ENCODE measurements at regions not wholly inside any gene's neighbourhood (a gene's known extent, or its start where the extent isn't known, plus 50 kb on each side); places are given as distances from the start of the nearest gene placed in this dataset.

DNA sequence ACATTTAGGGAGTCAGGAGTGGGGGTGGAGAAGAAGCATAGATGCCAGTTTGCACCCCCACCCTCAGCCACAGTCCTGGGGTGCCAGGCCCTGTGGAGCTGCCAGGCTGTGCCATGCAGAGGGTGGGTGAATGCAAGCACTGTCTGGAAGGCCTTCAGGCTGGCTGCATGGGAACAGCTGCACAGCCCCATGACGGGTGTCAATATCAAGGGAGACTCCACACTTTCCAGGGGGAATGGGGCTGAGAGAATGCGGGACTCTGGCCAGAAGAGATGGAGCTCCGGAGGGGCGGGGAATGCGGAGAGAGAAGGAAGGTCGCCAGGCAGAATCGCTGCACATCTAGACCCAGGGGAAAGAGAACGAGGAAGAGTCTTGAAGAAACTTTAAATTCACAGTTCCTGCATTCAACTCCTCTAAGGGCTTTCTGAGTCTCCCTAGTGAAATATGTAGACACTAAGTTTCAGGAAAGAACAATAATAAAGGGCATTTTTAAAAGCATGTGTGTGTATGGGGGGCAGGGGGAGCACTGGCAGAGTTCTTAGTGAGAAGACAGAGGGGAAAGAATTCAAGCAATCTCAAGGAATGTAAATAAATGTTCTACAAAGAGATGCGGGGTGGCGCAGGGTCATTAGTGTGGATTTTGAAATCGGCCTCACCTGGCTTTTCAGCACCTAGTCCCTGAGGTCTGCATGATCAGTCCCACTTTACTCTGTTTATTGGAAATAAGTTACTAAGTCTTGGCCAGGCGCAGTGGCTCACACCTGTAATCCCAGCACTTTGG is 59.1 kb downstream of the BOD1 start:
- no peak for DNase-seq

DNA sequence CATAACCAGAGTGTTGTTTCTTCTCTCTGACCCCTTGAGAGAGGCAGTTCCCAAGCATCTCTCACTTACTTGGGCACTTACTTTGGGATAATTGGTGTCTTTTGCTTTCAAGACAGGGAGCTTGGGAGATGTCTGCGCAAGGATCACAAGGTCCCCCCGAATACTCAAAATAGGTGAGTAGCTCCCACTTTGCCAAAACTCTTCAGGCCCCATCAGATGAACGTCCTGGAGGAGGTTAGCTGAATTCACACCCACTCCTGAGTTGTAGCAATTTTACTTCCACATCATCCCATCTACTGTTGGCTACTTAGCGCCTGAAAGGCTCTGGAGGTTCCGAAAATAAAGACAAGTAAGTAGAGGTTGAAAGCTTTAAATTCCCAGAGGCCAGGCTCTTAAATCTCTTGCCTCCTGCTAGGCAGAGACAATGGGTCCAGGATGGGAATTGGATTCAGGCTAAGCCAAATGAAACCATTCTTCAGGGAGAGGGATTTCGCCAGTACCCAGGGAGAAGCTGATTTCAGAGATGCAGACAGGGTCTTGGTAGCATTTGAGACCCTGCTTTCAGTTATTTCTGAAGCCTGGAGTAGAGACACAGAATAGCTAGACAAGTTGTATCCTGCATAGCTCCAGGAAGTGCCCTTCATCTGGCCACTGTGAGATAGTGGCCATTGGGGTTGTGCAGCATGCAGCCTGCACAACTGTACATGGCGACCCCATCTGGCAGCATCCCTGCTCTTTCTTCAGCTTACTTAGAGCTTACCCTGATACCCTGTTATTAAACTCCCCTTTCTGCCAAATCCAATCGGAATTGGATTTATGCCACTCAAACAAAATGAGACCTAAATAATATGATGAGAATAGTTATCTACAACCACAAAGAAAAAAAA is 60.1 kb downstream of the BOD1 start:
- no peak for DNase-seq

DNA sequence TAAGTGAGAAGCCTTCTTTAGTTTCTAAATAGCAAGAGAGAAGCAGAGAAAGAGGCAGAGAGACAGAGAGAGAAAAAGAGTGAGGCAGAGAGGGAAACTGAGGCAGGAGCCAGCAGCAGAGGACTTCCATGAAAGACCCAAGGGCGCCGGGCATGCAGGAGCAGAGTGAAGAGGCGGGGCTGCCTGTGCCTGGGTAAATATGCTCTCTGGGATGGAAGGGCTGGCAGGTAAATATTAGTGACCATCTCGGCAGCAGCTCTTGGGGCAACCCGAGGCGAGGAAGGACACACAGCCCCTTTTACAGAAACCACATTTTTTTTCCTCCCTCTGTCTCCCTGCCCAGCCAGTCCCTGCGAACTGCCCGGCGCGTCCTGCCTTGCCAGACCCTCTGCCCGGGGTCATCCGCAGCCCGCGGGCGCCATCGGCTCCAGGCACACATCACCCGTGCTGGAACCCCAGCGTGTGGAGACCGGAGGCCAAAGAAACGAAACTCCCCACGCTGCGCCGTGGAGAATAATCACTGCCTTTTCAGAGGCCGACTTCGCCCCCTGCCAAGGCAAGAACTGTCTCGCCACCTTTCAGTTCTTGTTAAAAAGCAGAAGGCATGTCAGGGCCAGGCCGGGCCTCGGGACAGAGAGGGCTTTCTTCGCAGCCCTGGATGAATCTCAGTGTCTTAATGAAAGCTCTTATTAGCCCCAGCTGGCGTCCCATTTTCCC is 61.3 kb downstream of the BOD1 start:
- no peak for DNase-seq

DNA sequence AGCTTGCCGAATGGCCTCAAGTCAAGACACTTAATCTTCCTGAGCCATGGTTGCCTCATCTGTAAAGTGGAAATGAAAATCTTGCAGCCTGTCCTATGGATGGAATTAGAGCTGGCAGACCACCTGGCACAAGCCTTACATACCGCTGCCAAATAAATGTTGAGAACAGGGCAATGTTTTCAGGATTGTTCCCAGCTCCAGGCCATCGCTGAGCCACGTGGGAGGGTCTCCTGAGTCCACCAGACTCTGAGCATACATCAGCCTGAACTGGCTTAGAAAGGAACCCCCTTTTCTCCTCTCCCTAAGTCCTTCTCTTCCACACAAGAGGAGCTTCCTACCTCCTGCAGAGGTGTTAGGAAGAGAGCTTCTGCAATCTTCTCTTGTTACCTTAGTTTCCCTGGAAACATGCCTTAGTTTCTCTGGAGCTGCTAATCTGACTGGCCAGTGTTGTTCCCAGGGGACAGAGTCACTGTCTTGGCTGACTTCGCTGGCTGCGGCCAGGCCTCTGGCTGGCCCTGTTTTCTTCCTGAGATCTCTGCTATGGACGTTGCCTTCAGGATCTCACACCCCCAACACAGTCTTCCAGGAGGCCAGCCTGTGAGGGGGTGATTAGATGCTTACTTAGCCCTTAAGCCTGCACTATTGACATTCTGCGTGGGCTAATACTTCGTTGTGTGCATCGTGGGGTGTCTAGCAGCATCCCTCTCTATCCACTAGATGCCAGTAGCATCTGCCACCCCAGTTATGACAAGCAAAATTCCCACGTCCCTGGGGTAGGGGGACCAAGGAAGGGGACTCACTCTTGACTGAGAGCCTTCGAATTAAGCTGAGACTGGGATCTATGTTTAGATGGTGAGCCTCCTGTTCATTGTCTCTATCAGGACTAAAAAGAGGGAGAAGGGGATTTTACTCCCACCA is 62.2 kb downstream of the BOD1 start:
- no peak for DNase-seq

DNA sequence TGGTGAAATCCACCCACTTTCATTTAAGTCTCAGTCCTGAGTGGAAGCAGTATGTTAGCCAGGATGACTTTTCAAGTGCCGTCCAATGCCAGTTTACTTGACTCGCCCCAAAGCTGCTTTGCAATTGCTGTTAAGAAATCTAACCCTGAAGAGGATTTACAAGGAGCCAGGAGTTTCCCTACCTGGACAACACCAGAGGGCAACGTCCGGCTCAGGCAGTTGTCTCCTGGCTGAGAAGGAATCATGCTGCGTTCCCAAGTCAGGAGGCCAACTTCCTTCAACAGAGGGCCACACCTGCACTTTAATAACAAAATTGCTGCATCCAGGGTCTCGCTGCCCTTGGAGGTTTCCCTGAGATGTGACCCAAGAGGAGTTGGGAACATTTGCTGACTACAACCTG is 65.8 kb downstream of the BOD1 start:
- no peak for DNase-seq

DNA sequence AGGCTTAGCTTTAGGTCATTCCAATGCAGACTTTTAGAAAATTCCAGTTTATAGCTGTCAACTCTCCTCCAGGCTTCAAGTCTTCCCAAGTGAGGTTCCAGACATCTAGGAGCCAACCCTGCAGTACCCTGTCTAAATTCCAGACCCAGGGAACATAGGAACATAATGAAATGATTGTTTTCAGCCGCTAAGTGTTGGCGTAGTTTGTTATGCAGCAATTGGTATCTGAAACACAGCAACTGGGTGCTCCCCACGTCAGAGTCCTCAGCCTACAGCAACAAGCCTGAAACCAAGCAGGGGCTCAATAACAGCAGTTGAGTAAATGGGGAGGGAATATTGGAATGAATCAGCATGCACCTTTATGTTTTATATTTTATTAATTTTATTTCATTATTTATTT is 66.8 kb downstream of the BOD1 start:
- no peak for DNase-seq

DNA sequence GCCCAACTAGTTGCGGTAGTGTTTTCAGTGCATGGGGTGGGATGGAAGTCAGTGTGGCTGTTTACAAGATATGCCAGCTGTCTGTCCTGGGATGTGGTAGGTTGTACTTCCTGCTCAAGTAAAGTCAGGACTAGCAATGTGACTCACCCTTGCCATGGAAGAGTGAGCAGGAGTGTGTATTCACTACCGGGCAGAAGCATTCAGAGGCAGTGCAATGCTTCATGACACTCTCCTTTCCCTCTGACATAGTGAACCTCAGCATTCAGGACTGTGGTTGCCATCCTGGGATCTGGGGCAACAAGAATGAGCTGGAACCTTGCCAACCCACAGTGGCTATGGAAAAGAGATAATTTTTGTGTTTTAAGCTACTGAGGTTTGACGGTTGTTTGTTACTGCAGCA is 68.9 kb downstream of the BOD1 start:
- no peak for DNase-seq

DNA sequence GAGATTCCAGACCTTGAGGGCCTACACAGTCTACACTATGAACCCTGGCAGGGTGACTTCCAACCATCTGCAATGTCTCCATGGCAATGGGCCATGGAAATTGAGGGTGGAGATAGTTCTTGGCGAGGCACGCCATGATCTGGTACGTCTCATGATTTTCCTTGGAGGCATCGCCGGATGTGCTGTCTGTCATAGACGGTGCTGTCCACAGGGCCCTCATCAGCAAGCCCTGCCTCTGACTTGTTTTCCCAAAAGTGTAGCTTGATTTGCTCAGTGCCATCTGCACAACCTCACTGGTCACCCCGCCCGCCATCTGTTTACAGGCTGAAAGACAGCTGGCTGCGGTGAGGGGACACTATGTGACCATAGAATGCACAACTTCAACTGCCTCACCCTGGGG is 73.5 kb downstream of the BOD1 start:
- no peak for DNase-seq

DNA sequence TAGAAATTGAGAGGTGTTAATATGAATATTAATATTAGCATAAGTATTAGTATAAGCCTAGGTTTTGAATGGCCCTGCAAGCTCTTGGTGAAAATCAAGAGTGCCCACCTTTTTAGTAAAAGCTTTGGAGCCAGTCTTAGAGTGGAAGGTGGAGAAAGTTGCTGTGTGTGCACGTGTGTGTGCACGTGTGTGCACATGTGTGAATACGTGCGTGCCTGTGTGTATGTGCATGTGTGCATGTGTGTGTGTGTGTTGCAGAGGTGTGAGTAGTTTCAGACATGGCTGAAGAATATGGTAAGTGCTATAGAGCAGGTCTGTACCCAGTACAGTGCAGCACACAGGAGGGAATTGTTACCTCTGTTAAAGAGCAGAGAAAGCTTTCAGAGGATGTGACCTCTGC is 74.3 kb downstream of the BOD1 start:
- DNase-seq: no peak

DNA sequence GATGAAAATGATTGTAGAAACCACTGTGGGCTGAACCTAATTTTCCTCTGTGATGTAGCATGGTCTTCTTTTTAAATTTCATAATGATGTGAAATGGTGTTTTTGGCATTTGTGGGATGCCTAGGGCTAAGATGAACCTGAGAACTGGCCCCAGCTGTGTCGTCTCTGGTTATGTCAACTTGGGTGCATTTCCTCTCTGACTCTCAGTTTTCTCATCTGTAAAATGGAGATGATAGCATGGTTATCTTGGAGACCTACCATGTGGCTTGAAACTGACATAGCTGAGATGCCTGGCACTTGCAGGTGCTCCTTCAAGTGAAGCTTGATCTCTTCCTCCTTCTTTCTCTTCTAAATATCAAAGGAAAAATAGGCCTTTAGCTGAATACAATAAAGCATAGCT is 77.8 kb downstream of the BOD1 start:
- DNase-seq: no peak

DNA sequence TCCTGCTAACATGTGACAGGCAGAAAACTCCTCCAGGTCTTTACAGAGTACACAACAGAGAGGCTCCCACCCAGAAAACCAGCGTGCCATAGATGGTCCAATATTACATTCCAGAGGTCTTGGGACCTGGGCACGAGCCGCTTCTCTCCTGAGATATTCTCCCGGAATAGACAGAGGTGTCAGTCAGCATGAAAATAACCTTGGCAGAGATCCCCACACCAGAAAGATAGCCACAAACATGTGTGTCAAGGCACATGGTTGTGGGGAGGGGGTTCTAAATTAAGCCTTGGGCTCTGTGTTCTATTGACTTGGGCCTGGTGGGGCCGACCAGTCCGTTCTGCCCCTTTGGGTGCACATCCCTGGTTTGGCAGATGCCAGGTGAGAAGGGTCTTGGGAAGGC is 78.4 kb downstream of the BOD1 start:
- DNase-seq: no peak

DNA sequence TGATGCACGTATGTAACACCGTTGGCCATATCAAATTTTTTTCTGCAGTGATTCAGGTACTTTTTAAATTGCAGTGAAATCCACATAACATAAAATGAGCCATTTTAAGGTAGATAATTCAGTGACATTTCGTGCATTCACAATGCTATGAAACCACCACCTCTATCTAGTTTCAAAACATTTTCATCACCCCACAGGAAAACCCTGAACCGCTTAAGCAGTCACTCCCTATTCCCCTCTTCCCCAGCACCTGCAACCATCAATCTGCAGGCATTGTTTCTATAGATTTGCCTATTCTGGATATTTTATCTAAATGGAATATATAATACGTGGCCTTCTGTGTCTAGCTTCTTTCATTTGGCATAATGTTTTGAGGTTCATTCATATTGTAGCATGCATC is 79.2 kb downstream of the BOD1 start:
- DNase-seq: no peak

DNA sequence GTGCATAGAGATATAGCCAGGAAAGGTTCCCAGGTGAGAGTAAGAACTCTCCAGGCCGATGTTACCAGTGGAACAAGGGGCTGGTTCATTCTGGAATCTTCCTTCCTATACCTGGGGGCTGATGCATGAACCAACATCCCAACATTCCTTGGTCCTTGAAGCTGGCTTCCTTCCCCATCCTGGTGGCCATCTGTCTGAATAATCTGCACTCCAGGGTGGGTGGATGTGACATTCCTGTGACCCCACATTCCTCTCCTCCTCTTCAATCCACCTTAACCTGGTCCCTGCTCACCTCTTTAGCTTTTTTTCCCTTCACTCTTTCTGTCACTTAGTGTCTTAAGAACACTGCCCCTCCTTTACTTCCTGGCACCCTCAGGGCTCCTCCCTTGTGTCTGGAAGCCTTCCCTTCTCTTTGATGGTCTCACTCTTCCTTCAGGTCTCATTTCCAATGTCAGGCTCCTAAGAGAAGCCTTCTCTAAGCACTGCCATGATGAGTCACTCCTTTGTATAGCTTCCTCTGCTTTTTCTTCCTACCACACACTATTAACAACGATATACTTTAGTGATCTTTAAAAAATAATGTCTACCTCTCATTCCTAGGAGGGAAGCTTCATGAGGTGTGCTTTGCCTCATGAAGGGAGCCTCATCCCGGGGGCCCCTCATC is 80.3 kb downstream of the BOD1 start:
- DNase-seq: no peak

DNA sequence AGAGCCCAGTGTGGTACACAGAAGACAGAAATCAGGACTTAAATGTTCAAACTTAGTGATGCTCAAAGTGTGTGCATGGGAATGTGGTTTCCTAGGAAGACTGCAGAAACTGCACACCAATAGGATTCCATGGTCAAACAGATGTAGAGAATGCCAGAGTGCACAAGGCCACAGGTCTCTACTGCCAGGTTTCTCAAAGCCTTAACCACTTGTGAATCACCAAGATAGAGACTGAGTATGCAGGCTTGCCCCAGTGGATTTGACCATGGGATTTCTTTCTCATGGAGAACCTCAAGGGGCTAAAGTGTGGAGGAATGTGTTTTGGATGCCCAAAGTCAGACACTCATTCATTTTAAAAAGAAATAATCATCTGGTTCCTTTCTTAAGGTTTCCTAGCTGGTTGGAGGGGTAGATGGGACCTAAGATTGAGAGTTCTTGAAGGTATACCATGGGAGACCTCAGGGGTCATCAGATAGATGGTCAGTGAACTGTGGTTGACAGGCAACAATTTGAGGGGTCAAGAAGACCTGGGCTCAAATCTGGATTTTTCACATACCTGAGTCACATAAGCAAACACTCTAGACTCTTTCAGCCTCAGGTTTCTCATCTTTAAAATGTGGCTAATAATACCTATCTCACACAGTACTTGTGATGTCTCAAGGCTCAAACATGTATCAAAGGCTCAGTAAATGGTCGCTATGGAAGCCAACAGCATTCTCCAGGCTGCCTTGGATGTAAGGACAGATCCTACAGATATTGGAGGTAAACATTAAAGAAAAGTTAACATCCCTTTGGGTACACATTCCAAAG is 81.1 kb downstream of the BOD1 start:
- DNase-seq: no peak

DNA sequence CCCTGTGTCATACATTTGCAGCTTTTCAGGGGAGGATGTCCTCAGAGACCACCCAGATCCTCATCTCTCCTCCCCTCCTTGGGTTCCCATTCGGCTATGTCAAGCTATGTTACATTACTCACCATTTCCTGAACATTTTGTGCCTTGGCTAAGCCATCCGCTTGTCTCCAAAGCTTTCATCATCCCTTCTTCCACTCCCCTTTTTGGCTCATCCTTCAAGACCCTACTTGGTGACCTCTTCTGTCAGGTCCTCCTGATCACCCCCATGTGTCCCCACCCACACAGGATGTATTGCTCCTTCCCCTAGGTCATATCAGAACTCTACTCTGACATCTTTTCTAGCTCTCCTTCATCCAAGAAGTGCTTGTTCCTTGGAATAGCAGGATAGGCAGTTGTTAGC is 81.8 kb downstream of the BOD1 start:
- DNase-seq: no peak

DNA sequence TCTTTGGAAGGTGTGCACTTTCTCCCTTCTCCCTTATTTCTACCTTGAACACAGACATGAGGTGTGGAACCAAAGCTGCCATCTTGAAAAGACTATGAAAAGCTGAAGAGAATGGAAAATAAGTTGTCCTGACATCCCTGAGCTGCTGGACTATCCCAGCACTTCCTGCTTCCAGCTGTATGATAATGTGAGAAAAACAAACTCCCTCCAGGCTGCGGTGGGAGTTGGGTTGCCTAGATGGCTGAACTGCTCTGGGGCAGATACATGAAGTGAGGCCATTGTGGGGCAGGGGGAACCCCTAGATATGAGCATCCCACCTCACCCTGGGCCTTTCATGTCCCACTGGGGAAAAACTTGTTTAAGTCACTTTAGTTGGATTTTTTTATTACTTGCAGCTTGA is 82.4 kb downstream of the BOD1 start:
- DNase-seq: no peak

DNA sequence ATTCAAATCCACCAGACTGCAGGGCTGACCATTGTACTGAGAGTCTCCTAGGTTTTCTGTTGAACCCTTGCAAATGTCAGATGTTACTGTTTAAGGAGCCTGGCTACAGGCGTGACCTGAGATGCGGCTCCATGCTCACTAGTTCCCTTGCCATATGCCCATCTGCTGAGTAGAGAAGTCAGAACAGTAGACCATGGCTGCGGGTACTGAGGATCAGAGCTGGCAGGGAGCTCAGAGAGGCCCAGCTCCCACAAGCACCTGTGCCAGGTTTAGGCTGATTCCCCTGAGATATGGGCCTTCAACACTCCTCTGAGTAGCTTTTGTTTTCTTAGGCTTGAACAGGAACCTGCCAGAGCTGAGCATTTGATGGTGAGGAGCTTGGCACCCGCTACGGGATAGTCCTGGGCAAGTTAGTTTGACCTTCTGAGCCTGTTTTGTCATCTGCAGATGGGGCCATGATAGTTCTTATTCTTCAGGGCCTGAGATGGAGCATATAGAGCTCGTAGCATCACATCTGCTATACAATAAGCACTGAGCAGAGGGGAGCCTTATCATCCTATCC is 83.7 kb downstream of the BOD1 start:
- DNase-seq: no peak

DNA sequence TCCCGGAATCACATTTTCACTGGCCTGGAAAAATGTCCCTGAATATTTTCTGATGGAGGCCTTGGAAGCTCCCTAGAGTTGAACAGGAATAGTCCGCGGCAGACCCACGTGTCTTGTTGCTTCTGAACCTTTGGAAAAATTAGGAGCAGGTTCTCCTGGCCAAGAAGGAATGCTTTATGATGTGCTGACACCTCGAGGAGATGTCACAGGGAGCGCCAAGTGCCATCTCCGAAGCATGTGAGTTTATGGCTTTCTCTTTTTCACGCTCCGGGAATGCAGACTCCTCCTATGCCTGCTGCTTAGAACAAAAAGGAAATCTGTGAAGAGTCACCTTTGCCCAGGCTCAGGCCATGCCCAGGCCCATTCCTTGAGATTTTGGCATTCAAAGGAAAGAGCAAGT is 84.6 kb downstream of the BOD1 start:
- DNase-seq: no peak

DNA sequence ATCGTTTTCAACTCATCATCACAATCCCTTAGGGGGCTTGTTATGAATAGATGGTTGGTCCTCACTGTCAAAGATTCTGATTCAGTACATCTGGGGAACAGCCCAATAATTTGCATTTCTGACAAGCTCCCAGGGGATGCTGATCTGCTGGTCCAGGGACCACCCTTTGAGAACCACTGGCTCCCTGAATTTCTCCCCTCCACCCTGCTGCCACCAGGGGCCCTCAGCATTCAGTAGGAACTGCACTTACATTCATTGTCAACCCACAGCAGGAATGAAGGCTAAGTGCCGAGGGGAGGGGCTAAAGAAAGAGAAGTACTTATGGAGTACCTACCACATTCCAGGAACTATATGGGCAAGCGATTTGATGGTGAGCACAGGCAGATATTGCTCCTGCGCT is 85.9 kb downstream of the BOD1 start:
- DNase-seq: no peak

DNA sequence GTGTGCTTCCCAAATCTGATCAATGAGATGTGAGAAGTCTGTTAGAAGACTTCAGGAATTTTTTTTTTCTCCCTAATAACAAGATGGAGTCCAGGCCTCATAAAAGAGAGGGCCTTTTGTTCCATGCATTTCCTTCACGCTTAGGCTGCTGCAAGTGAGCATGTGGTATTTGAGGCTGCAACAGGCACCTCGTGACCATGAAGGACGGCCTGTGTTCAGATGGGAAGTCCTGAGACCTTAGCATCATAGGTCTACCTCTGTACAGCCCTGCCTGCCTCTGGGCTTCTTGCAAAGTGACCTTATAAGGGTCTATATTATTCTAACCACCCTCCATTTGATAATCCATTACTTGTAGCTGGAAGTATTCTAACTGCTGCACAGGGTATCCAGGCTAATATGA is 86.6 kb downstream of the BOD1 start:
- no peak for DNase-seq

DNA sequence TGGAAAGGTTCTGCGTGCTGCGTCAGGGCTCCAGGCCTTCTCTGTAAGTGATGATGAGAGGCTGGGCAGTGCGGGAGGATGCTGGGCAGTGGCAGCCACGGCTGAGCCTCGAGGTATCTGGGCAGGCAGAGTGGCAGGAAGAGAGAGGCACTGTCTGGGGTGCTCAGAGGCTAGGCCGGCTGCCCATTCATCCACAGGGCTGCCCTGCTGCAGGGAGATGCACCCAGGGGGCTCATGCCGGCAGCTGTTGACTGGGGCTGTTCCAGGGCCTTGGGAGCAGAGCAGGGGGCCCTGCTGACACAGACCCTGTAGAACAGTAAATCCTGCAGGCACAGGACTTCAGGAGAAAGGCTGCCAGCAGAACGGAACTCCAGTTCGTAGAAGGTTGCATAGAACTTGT is 88.8 kb downstream of the BOD1 start:
- DNase-seq: no peak
